Thoracic aorta (tissue), 2 donors: ENCODE measurements at regions not wholly inside any gene's neighbourhood (a gene's known extent, or its start where the extent isn't known, plus 50 kb on each side); places are given as distances from the start of the nearest gene placed in this dataset.

ENCODE experiments used
- ATAC-seq: fragments of 150-250 bp; one replicate; pipeline ENCODE4 v1.8.0; 2017; ENCODE audit warnings: low read depth; ENCODE audit not compliant: insufficient number of reproducible peaks, low FRiP score
- DNase-seq: peaks from one replicate; pipeline ENCODE4 v3.0.0-alpha.2; 2020; ENCODE audit warnings: low spot score
- H3K27ac ChIP-seq, 2 donors: fragments of 200-600 bp; sonication (generic); 1 replicate in 1 of 2; 2 replicates in 1 of 2; pipeline ENCODE4 v1.5.1; 2016; ENCODE audit warnings: mild to moderate bottlenecking in 2 of 2, moderate library complexity in 2 of 2
- H3K27me3 ChIP-seq: fragments of 200-600 bp; sonication (generic); replicated peaks from 2 replicates; pipeline ENCODE4 v1.6.0; 2016; ENCODE audit warnings: mild to moderate bottlenecking; ENCODE audit not compliant: insufficient read depth
- H3K36me3 ChIP-seq: fragments of 200-600 bp; sonication (generic); one replicate; pipeline ENCODE4 v1.5.1; 2016
- H3K4me1 ChIP-seq, 2 donors: fragments of 200-600 bp; sonication (generic); 1 replicate in 1 of 2; 2 replicates in 1 of 2; pipeline versions ENCODE4 v1.5.1 to v1.6.0; 2016; ENCODE audit warnings: low read depth in 2 of 2, mild to moderate bottlenecking in 1 of 2; ENCODE audit not compliant: control insufficient read depth in 1 of 2
- H3K4me3 ChIP-seq: fragments of 200-600 bp; sonication (generic); 2 replicates; pipeline ENCODE4 v1.5.1; 2016; ENCODE audit warnings: mild to moderate bottlenecking
- H3K9me3 ChIP-seq: fragments of 200-600 bp; sonication (generic); 2 replicates; pipeline ENCODE4 v1.5.1; 2016
- CTCF ChIP-seq: fragments of 200-600 bp; sonication (generic); IDR thresholded peaks from one replicate; pipeline ENCODE4 v1.5.1; 2019; ENCODE audit warnings: antibody characterized with exemption

DNA sequence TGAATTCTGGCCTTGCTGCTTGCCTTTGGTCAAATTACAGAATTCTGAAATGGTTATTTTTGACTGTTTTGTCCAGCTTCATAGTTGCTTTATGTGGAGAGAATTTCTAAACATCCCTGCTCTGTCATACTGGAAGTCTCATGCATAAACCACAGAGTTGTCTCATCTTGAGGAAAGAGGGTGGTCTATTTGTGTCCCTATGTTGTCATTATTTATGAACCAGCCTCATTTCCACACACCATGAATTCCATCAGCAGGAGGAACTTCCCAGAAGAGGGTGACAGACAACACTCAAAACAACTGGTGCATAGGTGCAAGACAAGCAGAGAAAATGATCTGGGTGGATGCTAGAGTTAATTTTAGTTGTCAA, 525.8 kb upstream of the GOT2 start:
- H3K9me3 ChIP-seq, result no peaks in the 10 kb centered on the region
- ATAC-seq (no peak), DNase-seq (no peak)
- no peaks in the 10 kb centered on the region for H3K36me3 ChIP-seq
- H3K27ac ChIP-seq, result no peak overlapping the region
- no peak for TF ChIP-seq CTCF
- H3K4me1 ChIP-seq, result no peaks in the 10 kb centered on the region
- H3K27me3 ChIP-seq, result no peaks in the 10 kb centered on the region
- H3K4me3 ChIP-seq, result no peak overlapping the region

GRCh38 chr16:59259074-59259949, 525.2 kb upstream of the GOT2 start:
- no peak for DNase-seq
- Histone ChIP-seq H3K27ac (no peak overlapping the region), H3K4me1 (no peaks in the 10 kb centered on the region), H3K9me3 (no peaks in the 10 kb centered on the region), H3K36me3 (no peaks in the 10 kb centered on the region), H3K27me3 (no peaks in the 10 kb centered on the region), H3K4me3 (no peak overlapping the region)
- ATAC-seq, result no peak
- TF ChIP-seq CTCF, result no peak

- TF ChIP-seq CTCF, result no peak
- no peak overlapping the region for H3K27ac ChIP-seq
These were observed 518.2 kb upstream of the GOT2 start for GRCh38 chr16:59252317-59252716.

DNA sequence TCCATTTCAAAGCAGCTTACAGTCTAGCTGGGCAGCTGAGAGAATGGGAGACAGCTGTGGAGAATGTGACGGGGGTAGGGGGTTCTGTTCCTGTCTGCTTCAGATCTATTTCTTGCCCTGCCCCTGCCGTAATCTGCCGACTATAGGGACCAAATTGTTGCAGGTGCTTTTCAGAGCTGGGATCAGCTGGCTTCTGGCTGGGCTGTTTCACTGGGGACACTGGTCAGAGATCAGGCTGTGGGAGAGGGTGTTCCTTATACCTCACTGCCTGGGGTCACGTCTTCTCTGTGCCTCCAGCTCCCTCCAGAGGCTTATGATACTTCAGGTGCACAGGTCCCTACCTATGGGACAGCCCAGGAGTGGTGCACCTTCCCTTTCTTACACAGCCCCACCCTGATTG, 514.9 kb upstream of the GOT2 start:
- no peak overlapping the region for H3K4me3 ChIP-seq
- H3K36me3 ChIP-seq, result no peaks in the 10 kb centered on the region
- no peaks in the 10 kb centered on the region for H3K9me3 ChIP-seq
- no peaks in the 10 kb centered on the region for H3K27me3 ChIP-seq
- no peaks in the 10 kb centered on the region for H3K4me1 ChIP-seq
- no peak overlapping the region for H3K27ac ChIP-seq
- ATAC-seq (no peak), DNase-seq (no peak)
- TF ChIP-seq CTCF, result no peak

More at GRCh38 chr16:59252317-59252716, 518.2 kb upstream of the GOT2 start:
- Histone ChIP-seq H3K4me3 (no peak overlapping the region), H3K9me3 (no peaks in the 10 kb centered on the region), H3K27me3 (no peaks in the 10 kb centered on the region), H3K4me1 (no peaks in the 10 kb centered on the region), H3K36me3 (no peaks in the 10 kb centered on the region)
- DNase-seq, result no peak
- ATAC-seq, result no peak

- no peaks in the 10 kb centered on the region for H3K9me3 ChIP-seq
- no peaks in the 10 kb centered on the region for H3K4me1 ChIP-seq
- ATAC-seq (no peak), DNase-seq (no peak)
- TF ChIP-seq CTCF, result no peak
- H3K4me3 ChIP-seq, result no peak overlapping the region
- no peaks in the 10 kb centered on the region for H3K36me3 ChIP-seq
- no peaks in the 10 kb centered on the region for H3K27me3 ChIP-seq
- no peak overlapping the region for H3K27ac ChIP-seq
These were observed 508.4 kb upstream of the GOT2 start for GRCh38 chr16:59242556-59242955.
